ENCODE measurements at regions not wholly inside any gene's neighbourhood (a gene's known extent, or its start where the extent isn't known, plus 50 kb on each side); places are given as distances from the start of the nearest gene placed in this dataset.

- TF ChIP-seq CTCF (IDR thresholded peaks at IDR 0.05; ENCODE audit: insufficient read depth, low read length): no peak
- no peak for TF ChIP-seq GABPA (IDR thresholded peaks at IDR 0.05; ENCODE audit: low read depth)
- TF ChIP-seq, protein P1, sequence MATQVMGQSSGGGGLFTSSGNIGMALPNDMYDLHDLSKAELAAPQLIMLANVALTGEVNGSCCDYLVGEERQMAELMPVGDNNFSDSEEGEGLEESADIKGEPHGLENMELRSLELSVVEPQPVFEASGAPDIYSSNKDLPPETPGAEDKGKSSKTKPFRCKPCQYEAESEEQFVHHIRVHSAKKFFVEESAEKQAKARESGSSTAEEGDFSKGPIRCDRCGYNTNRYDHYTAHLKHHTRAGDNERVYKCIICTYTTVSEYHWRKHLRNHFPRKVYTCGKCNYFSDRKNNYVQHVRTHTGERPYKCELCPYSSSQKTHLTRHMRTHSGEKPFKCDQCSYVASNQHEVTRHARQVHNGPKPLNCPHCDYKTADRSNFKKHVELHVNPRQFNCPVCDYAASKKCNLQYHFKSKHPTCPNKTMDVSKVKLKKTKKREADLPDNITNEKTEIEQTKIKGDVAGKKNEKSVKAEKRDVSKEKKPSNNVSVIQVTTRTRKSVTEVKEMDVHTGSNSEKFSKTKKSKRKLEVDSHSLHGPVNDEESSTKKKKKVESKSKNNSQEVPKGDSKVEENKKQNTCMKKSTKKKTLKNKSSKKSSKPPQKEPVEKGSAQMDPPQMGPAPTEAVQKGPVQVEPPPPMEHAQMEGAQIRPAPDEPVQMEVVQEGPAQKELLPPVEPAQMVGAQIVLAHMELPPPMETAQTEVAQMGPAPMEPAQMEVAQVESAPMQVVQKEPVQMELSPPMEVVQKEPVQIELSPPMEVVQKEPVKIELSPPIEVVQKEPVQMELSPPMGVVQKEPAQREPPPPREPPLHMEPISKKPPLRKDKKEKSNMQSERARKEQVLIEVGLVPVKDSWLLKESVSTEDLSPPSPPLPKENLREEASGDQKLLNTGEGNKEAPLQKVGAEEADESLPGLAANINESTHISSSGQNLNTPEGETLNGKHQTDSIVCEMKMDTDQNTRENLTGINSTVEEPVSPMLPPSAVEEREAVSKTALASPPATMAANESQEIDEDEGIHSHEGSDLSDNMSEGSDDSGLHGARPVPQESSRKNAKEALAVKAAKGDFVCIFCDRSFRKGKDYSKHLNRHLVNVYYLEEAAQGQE (IDR thresholded peaks at IDR 0.05; ENCODE audit: insufficient replicate concordance, low read depth): no peak
- no peak for TF ChIP-seq POLR2AphosphoS5 (IDR thresholded peaks at IDR 0.05; ENCODE audit: low read depth)
Measured at GRCh38 chr3:59341459-59341858, 291.6 kb upstream of the CFAP20DC start.

All from HL-60 (cell line).